KMS-11 (cell line): ENCODE measurements at regions not wholly inside any gene's neighbourhood (a gene's known extent, or its start where the extent isn't known, plus 50 kb on each side); places are given as distances from the start of the nearest gene placed in this dataset.
"Not testable (repeated sequence)": the region's sequence is repeated elsewhere in the genome, so short reads cannot be mapped to it uniquely, and the experiment has no call there.

Source experiments
- H2AFZ ChIP-seq: fragments of 200-600 bp; sonication (generic); 2 replicates; pipeline ENCODE4 v1.6.1; 2016; ENCODE audit warnings: antibody characterized with exemption, mixed run types, low read depth
- H3K27ac ChIP-seq: fragments of 200-600 bp; sonication (generic); 2 replicates; pipeline ENCODE4 v1.6.1; 2016; ENCODE audit warnings: mild to moderate bottlenecking, mixed run types
- H3K27me3 ChIP-seq: fragments of 200-600 bp; sonication (generic); 2 replicates; pipeline ENCODE4 v1.6.1; 2017; ENCODE audit warnings: mild to moderate bottlenecking, low read depth, mixed run types, moderate library complexity; ENCODE audit not compliant: insufficient read depth
- H3K36me3 ChIP-seq: fragments of 200-600 bp; sonication (generic); 2 replicates; pipeline ENCODE4 v1.6.1; 2017; ENCODE audit warnings: mild to moderate bottlenecking, mixed run types; ENCODE audit not compliant: insufficient read depth
- H3K4me1 ChIP-seq: fragments of 200-600 bp; sonication (generic); 2 replicates; pipeline ENCODE4 v1.6.1; 2016; ENCODE audit warnings: mild to moderate bottlenecking, low read depth, mixed run types; ENCODE audit not compliant: poor library complexity, severe bottlenecking
- H3K4me2 ChIP-seq: fragments of 200-600 bp; sonication (generic); 2 replicates; pipeline ENCODE4 v1.7.0; 2016; ENCODE audit warnings: mild to moderate bottlenecking, mixed run types
- H3K4me3 ChIP-seq: fragments of 200-600 bp; sonication (generic); IDR thresholded peaks from 2 replicates; pipeline ENCODE4 v1.6.1; 2017; ENCODE audit warnings: low read depth, low read length, mixed read lengths; ENCODE audit not compliant: insufficient read depth
- H3K79me2 ChIP-seq: fragments of 200-600 bp; sonication (generic); 2 replicates; pipeline ENCODE4 v1.6.1; 2016; ENCODE audit warnings: low read depth, mixed run types; ENCODE audit not compliant: insufficient read depth
- H3K9ac ChIP-seq: fragments of 200-600 bp; sonication (generic); 2 replicates; pipeline ENCODE4 v1.6.1; 2016; ENCODE audit warnings: mild to moderate bottlenecking, mixed run types
- H4K20me1 ChIP-seq: fragments of 200-600 bp; sonication (generic); 2 replicates; pipeline ENCODE4 v1.6.1; 2016; ENCODE audit warnings: mild to moderate bottlenecking, mixed run types; ENCODE audit not compliant: insufficient read depth
- TF ChIP-seq, protein P1 (sequence below): fragments of 200-600 bp; sonication (generic); conservative IDR thresholded peaks from 2 replicates; pipeline ENCODE4 v1.6.1; 2017; ENCODE audit warnings: low read depth, mild to moderate bottlenecking, antibody characterized with exemption, low read length, moderate library complexity, mixed read lengths

DNA sequence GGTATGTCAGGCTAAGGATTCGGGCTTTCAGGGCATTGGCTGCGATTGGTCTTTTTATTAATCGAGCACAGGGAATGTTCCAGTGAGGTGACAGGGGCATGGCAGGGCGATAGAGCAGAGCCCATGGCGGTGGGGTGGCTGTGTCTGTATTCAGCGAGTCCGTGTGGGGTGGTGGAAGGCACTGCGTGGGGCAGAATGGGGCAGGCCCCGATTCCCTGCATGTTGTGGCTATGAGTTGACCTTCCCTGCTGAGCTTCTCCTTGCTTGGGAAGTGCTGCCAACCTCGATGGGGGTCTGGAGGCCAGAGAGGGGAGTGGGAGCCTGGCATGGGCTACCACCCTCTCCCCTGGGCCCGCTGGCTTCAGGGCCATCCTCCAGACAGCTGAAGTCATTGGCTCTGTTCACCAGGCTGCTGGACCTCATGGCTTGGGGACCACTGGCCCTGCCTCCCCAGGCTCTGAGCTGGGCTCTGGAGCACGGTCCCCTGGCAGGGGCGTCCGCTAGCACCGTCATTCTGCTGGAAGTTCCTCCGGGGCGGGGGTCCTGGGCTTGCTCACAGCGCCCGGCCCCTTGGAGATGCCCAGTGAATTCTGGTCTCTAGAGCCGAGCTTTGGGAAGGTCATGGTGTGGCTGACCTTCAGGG is 92.1 kb downstream of the NPIPB11 start:
- no peaks in the 10 kb centered on the region for H4K20me1 ChIP-seq
- no peak overlapping the region for H3K27ac ChIP-seq
- H3K4me1 ChIP-seq = no peaks in the 10 kb centered on the region
- H3K36me3 ChIP-seq = no peaks in the 10 kb centered on the region
- no peak overlapping the region for H3K4me3 ChIP-seq
- no peak overlapping the region for H3K9ac ChIP-seq
- peaks cover 68% of the 10 kb centered on the region for H3K27me3 ChIP-seq
- H3K79me2 ChIP-seq = no peaks in the 10 kb centered on the region
- no peak overlapping the region for H3K4me2 ChIP-seq
- H2AFZ ChIP-seq = no peak overlapping the region
- TF ChIP-seq, protein P1, sequence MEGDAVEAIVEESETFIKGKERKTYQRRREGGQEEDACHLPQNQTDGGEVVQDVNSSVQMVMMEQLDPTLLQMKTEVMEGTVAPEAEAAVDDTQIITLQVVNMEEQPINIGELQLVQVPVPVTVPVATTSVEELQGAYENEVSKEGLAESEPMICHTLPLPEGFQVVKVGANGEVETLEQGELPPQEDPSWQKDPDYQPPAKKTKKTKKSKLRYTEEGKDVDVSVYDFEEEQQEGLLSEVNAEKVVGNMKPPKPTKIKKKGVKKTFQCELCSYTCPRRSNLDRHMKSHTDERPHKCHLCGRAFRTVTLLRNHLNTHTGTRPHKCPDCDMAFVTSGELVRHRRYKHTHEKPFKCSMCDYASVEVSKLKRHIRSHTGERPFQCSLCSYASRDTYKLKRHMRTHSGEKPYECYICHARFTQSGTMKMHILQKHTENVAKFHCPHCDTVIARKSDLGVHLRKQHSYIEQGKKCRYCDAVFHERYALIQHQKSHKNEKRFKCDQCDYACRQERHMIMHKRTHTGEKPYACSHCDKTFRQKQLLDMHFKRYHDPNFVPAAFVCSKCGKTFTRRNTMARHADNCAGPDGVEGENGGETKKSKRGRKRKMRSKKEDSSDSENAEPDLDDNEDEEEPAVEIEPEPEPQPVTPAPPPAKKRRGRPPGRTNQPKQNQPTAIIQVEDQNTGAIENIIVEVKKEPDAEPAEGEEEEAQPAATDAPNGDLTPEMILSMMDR = no peak

DNA sequence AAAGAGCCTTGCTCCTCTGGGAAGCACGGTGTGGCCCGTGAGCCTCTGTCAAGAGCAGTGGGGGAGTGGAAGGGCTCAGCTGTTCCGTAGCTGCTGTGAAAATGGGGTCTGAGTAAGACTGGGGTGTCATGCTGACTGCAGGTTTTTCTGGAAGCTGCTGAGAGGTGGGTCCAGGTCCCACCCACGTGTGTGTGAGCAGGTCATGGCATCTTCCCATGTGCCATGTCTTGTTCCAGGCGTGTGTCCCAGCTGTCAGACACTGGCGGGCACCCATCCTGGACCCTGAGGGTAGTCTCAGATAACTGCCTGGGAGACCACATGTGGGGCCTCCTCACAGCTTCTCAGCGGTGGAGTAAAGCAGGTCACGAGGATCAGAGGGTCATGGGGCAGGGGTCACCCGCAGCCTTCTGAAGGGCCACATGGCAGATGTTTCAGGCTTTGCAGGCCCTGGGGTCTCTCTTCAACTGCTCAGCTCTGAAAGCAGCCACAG is 92.9 kb downstream of the NPIPB11 start:
- Histone ChIP-seq H3K9ac (no peak overlapping the region), H3K79me2 (no peaks in the 10 kb centered on the region), H3K27ac (no peak overlapping the region), H3K4me2 (no peak overlapping the region), H3K4me3 (no peak overlapping the region), H4K20me1 (no peaks in the 10 kb centered on the region), H2AFZ (no peak overlapping the region), H3K36me3 (no peaks in the 10 kb centered on the region), H3K27me3 (peaks cover 74% of the 10 kb centered on the region), H3K4me1 (no peaks in the 10 kb centered on the region)
- TF ChIP-seq, protein P1 = no peak

DNA sequence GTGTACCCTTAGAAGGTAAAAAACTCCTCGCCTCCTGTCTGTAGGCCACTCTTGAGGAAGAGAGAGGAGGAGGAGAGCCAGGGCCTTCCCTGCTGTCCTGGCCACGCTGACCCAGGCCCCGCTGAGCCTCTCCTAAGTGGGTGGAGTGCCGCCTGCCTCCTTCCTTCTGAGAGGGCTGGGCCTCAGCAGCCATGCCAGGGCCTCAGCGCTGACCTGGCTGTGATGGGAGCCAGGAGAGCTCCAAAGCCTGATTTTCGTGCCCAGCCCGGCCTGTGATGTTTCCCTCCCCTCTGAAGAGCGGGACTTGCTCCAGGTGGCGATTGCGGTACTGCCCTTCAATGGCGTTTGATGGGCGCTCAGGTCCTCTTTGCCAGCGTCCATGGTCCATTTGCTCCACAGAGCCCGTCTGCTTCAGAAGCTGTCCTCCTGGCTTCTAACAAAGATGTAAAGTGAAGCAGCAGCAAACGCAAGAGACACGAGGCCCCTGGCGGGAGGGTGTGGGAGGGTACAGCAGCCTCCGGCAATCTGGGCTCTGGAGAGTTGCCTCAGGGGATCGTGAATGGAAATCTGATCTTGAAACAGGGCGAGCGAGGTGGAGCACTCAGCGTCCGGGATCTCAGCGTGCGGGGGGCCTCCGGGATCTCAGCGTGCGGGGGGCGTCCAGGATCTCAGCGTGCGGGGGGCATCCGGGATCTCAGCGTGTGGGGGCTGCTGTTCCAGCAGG is 93.5 kb downstream of the NPIPB11 start:
- H3K4me1 ChIP-seq = no peaks in the 10 kb centered on the region
- no peak overlapping the region for H3K4me3 ChIP-seq
- no peak overlapping the region for H3K4me2 ChIP-seq
- H3K79me2 ChIP-seq = no peaks in the 10 kb centered on the region
- H2AFZ ChIP-seq = no peak overlapping the region
- H3K27ac ChIP-seq = no peak overlapping the region
- H3K9ac ChIP-seq = no peak overlapping the region
- peaks cover 76% of the 10 kb centered on the region for H3K27me3 ChIP-seq
- H4K20me1 ChIP-seq = no peaks in the 10 kb centered on the region
- TF ChIP-seq, protein P1 = no peak
- no peaks in the 10 kb centered on the region for H3K36me3 ChIP-seq

DNA sequence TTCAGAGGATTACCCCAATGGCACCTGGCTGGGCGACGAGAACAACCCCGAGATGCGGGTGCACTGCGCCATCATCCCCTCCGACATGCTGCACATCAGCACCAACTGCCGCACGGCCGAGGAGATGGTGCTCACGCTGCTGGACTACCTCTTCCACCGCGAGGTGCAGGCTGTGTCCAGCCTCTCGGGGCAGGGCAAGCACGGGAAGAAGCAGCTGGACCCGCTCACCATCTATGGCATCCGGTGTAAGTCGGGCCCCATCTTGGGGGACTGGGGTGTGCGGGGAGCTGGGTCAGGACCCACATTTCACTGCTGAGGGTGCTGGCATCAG is 94.2 kb downstream of the NPIPB11 start:
- H4K20me1 ChIP-seq, H3K79me2 ChIP-seq, H3K27ac ChIP-seq, H3K9ac ChIP-seq, H3K4me2 ChIP-seq, H3K36me3 ChIP-seq, H2AFZ ChIP-seq, H3K4me1 ChIP-seq, H3K4me3 ChIP-seq: not testable (repeated sequence)
- peaks cover 73% of the 10 kb centered on the region for H3K27me3 ChIP-seq
